ENCODE measurements at regions not wholly inside any gene's neighbourhood (a gene's known extent, or its start where the extent isn't known, plus 50 kb on each side); places are given as distances from the start of the nearest gene placed in this dataset.

DNA sequence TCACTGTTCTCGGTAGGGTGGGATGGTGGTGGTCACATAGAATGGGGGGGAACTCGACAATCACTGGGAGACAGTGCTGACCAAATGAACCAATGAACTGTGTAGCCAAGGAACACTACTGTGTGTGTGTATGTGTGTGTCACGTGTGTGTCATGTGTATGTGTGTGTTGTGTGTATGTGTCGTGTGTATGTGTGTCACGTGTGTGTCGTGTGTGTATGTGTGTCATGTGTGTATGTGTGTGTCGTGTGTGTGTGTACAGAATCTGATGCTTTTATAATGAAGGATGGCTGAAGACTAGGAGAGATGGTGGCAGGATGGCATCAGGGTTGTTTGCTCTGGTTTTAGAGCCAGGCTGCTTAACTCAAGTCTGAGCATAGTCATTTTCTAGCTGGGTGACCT, 99.1 kb upstream of the DUSP22 start:
- H3K27me3 ChIP-seq (replicated peaks; ENCODE audit: control insufficient read depth, insufficient read depth, low read length) = no peaks in the 10 kb centered on the region
- no peak overlapping the region for H3K4me3 ChIP-seq (replicated peaks; ENCODE audit: low read depth, low read length)
- no peak for DNase-seq (ENCODE audit: extremely low read depth, insufficient read length)
- no peaks in the 10 kb centered on the region for H3K36me3 ChIP-seq (ENCODE audit: control insufficient read depth, insufficient read depth, low read length)
- TF ChIP-seq, protein P1, sequence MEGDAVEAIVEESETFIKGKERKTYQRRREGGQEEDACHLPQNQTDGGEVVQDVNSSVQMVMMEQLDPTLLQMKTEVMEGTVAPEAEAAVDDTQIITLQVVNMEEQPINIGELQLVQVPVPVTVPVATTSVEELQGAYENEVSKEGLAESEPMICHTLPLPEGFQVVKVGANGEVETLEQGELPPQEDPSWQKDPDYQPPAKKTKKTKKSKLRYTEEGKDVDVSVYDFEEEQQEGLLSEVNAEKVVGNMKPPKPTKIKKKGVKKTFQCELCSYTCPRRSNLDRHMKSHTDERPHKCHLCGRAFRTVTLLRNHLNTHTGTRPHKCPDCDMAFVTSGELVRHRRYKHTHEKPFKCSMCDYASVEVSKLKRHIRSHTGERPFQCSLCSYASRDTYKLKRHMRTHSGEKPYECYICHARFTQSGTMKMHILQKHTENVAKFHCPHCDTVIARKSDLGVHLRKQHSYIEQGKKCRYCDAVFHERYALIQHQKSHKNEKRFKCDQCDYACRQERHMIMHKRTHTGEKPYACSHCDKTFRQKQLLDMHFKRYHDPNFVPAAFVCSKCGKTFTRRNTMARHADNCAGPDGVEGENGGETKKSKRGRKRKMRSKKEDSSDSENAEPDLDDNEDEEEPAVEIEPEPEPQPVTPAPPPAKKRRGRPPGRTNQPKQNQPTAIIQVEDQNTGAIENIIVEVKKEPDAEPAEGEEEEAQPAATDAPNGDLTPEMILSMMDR (IDR thresholded peaks at IDR 0.05; ENCODE audit: insufficient read depth, low read length, poor library complexity, severe bottlenecking) = no peak

GRCh38 chr6:193773-194310, 98.4 kb upstream of the DUSP22 start:
- H3K27me3 ChIP-seq (replicated peaks; ENCODE audit: control insufficient read depth, insufficient read depth, low read length) = no peaks in the 10 kb centered on the region
- DNase-seq (ENCODE audit: extremely low read depth, insufficient read length) = peak; percentile 82
- no peak overlapping the region for H3K4me3 ChIP-seq (replicated peaks; ENCODE audit: low read depth, low read length)
- H3K36me3 ChIP-seq (ENCODE audit: control insufficient read depth, insufficient read depth, low read length) = no peaks in the 10 kb centered on the region
- TF ChIP-seq, protein P1 (IDR thresholded peaks at IDR 0.05; ENCODE audit: insufficient read depth, low read length, poor library complexity, severe bottlenecking) = no peak

DNA sequence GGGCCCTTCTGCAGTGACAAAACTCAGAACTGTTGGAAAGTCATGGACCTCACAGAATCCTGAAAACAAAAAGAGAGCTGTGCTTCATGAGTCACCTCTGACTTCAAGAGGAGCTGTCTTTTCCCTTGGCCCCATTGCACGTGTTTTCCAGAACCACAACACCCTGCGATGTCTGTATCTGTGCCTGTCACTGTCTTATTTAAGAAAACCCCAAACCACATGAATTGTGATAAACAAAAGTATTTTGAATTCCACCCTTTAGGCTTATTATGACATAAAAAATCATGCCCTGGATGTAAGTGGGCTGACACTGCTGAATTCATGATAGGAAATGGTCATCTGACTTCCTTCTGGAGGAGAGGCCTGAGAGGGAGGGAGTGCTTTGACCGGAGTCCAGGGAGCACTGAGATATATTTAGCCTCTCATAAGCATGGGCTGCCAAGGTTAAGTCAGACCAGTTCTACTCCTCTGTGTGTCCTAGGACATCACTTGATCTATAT, 96.4 kb upstream of the DUSP22 start:
- H3K36me3 ChIP-seq (ENCODE audit: control insufficient read depth, insufficient read depth, low read length) = no peaks in the 10 kb centered on the region
- no peaks in the 10 kb centered on the region for H3K27me3 ChIP-seq (replicated peaks; ENCODE audit: control insufficient read depth, insufficient read depth, low read length)
- no peak for DNase-seq (ENCODE audit: extremely low read depth, insufficient read length)
- TF ChIP-seq, protein P1 (IDR thresholded peaks at IDR 0.05; ENCODE audit: insufficient read depth, low read length, poor library complexity, severe bottlenecking) = no peak
- no peak overlapping the region for H3K4me3 ChIP-seq (replicated peaks; ENCODE audit: low read depth, low read length)

- Histone ChIP-seq H3K27me3 (replicated peaks; ENCODE audit: control insufficient read depth, insufficient read depth, low read length) (no peaks in the 10 kb centered on the region), H3K4me3 (replicated peaks; ENCODE audit: low read depth, low read length) (no peak overlapping the region), H3K36me3 (ENCODE audit: control insufficient read depth, insufficient read depth, low read length) (no peaks in the 10 kb centered on the region)
- TF ChIP-seq, protein P1 (IDR thresholded peaks at IDR 0.05; ENCODE audit: insufficient read depth, low read length, poor library complexity, severe bottlenecking) = no peak
- no peak for DNase-seq (ENCODE audit: extremely low read depth, insufficient read length)
Measured at GRCh38 chr6:196543-196942, 95.7 kb upstream of the DUSP22 start.

DNA sequence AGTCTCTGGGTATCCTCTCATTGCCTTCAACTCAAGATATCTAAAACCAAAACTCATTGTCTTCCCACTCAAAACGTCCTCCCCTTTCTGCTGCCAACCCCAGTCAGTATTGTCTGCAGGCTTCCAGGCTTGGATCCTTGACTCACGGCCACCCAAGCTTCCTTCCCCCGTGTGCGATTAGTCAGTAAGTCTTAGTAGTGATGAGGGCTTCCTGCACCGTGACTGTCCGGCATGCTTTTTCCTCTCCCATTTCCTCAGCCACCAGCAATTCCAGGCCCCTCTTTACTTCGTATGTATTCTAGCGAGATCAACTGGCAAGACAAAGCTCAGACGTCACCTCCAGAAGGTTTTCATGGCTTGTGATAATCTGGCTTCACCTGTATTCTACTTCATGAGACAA, 88.6 kb upstream of the DUSP22 start:
- TF ChIP-seq, protein P1 (IDR thresholded peaks at IDR 0.05; ENCODE audit: insufficient read depth, low read length, poor library complexity, severe bottlenecking) = no peak
- Histone ChIP-seq H3K4me3 (replicated peaks; ENCODE audit: low read depth, low read length) (no peak overlapping the region), H3K27me3 (replicated peaks; ENCODE audit: control insufficient read depth, insufficient read depth, low read length) (no peaks in the 10 kb centered on the region), H3K36me3 (ENCODE audit: control insufficient read depth, insufficient read depth, low read length) (no peaks in the 10 kb centered on the region)
- no peak for DNase-seq (ENCODE audit: extremely low read depth, insufficient read length)

DNA sequence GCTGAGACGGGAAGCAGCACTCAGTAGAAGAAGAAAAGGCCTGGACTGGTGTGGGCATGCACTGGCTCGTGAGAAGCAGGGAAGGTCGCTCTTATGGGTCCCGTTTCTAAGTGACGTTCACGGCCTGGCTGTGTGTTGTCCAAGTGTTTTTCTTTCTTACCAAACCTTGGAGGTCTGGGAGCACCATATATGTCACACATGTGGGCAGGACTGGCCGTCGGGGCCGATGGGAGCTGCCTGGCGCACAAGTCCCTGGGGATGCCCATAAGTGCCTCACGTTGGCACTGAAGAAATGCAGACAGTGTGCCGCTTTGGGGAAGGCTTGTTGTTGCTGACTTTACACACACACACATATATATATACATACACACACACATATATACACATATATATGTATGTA, 86.0 kb upstream of the DUSP22 start:
- TF ChIP-seq, protein P1 (IDR thresholded peaks at IDR 0.05; ENCODE audit: insufficient read depth, low read length, poor library complexity, severe bottlenecking) = no peak
- Histone ChIP-seq H3K4me3 (replicated peaks; ENCODE audit: low read depth, low read length) (no peak overlapping the region), H3K36me3 (ENCODE audit: control insufficient read depth, insufficient read depth, low read length) (no peaks in the 10 kb centered on the region), H3K27me3 (replicated peaks; ENCODE audit: control insufficient read depth, insufficient read depth, low read length) (no peaks in the 10 kb centered on the region)
- DNase-seq (ENCODE audit: extremely low read depth, insufficient read length) = no peak
